HCT116 (cell line): ENCODE measurements at regions not wholly inside any gene's neighbourhood (a gene's known extent, or its start where the extent isn't known, plus 50 kb on each side); places are given as distances from the start of the nearest gene placed in this dataset.

Experiments used
- ATAC-seq: fragments of 200-7000 bp; cut with Tn5 transposase; 2 replicates; pipeline ENCODE4 v1.9.1; 2020; ENCODE audit warnings: mild to moderate bottlenecking, moderate library complexity
- BruUV-seq: library from RNA; stranded (reverse); fragments of 400-500 nt; replicated peaks from 2 replicates; lab custom pipeline; 2021; lab: Mats Ljungman, UMichigan
- CTCF ChIA-PET: fragments of 300-600 bp; sonication (Branson Sonifier 250); formaldehyde crosslinking; loops from one replicate; lab custom pipeline; 2021; ENCODE audit warnings: antibody characterized with exemption; lab: Charles Lee
- POLR2A ChIA-PET: fragments of 300-600, 350-600 bp; sonication (Branson Sonifier 250); formaldehyde crosslinking; loops from one replicate; lab custom pipeline; 2021; ENCODE audit warnings: antibody characterized with exemption; lab: Charles Lee
- RAD21 ChIA-PET, 2 experiments: fragments of 300-600 bp; sonication (Branson Sonifier 250); formaldehyde crosslinking; loops; one replicate each; lab custom pipeline; 2023; ENCODE audit warnings: low total read pairs in 2 of 2; ENCODE audit not compliant: uncharacterized antibody in 2 of 2, unreplicated experiment in 2 of 2, low non-redundant PET in 1 of 2; lab: Charles Lee
- DNase-seq: peaks from one replicate; pipeline ENCODE4 v3.0.0-alpha.2; 2010; ENCODE audit warnings: low read depth, low spot score
- H2AFZ ChIP-seq: fragments of 200-600 bp; shearing (Covaris generic), sonication (generic); 2 replicates; pipeline ENCODE4 v1.6.1; 2017; ENCODE audit warnings: low read depth, mixed run types, mixed read lengths, antibody characterized with exemption, low read length; ENCODE audit not compliant: poor library complexity, severe bottlenecking
- H3K27ac ChIP-seq: 2 replicates; pipeline ENCODE4 v1.5.1; 2012; ENCODE audit warnings: low read depth, low read length
- H3K27me3 ChIP-seq: fragments of 200-600 bp; sonication (generic); 2 replicates; pipeline ENCODE4 v1.6.1; 2016; ENCODE audit warnings: mixed run types, low read length, mixed read lengths; ENCODE audit not compliant: insufficient read depth
- H3K36me3 ChIP-seq, 2 experiments: fragments of 200-500 bp in 1 of 2; fragments of 200-600 bp in 1 of 2; sonication (Bioruptor generic) in 1 of 2; sonication (generic) in 1 of 2; 2 replicates each; pipeline versions ENCODE4 v1.5.1 to v1.6.1; 2014 to 2016; ENCODE audit warnings: low read length in 2 of 2, inconsistent platforms in 1 of 2, mixed read lengths in 1 of 2, mixed run types in 1 of 2; ENCODE audit not compliant: insufficient read depth in 2 of 2, control insufficient read depth in 1 of 2
- H3K4me1 ChIP-seq, 2 experiments: fragments of 200-600 bp in 1 of 2; sonication (generic) in 1 of 2; 2 replicates each; pipeline versions ENCODE4 v1.5.1 to v1.6.1; 2012 to 2017; ENCODE audit warnings: low read length in 2 of 2, inconsistent platforms in 1 of 2, mild to moderate bottlenecking in 1 of 2, mixed read lengths in 1 of 2, mixed run types in 1 of 2, moderate library complexity in 1 of 2; ENCODE audit not compliant: insufficient read depth in 2 of 2, control insufficient read depth in 1 of 2
- H3K4me2 ChIP-seq: fragments of 200-600 bp; sonication (generic); 2 replicates; pipeline ENCODE4 v1.6.1; 2017; ENCODE audit warnings: mixed run types, low read length, mixed read lengths
- H3K4me3 ChIP-seq, 2 experiments: fragments of 200-600 bp in 1 of 2; sonication (generic) in 1 of 2; replicated peaks in 1 of 2; 2 replicates each; pipeline ENCODE4 v1.5.1; 2011 to 2016; ENCODE audit warnings: low read length in 2 of 2, control low read depth in 1 of 2, low read depth in 1 of 2, mild to moderate bottlenecking in 1 of 2, mixed read lengths in 1 of 2, mixed run types in 1 of 2
- H3K79me2 ChIP-seq: fragments of 200-600 bp; sonication (generic); 2 replicates; pipeline ENCODE4 v1.6.1; 2017; ENCODE audit warnings: mild to moderate bottlenecking, mixed run types, low read length, moderate library complexity, mixed read lengths; ENCODE audit not compliant: insufficient read depth
- H3K9ac ChIP-seq: fragments of 200-600 bp; sonication (generic); 2 replicates; pipeline ENCODE4 v1.6.1; 2016; ENCODE audit warnings: low read length, mixed read lengths
- H3K9me2 ChIP-seq: fragments of 200-600 bp; sonication (generic), shearing (Covaris generic); 2 replicates; pipeline ENCODE4 v1.6.1; 2017; ENCODE audit warnings: mixed run types, mild to moderate bottlenecking, moderate library complexity; ENCODE audit not compliant: insufficient read depth
- H3K9me3 ChIP-seq, 2 experiments: fragments of 200-500 bp in 1 of 2; fragments of 200-600 bp in 1 of 2; sonication (Bioruptor generic) in 1 of 2; sonication (generic) in 1 of 2; 2 replicates each; pipeline ENCODE4 v1.6.1; 2014 to 2017; ENCODE audit warnings: low read length in 2 of 2, mixed read lengths in 2 of 2, inconsistent platforms in 1 of 2, low read depth in 1 of 2, mild to moderate bottlenecking in 1 of 2, mixed run types in 1 of 2, moderate library complexity in 1 of 2; ENCODE audit not compliant: control insufficient read depth in 1 of 2, insufficient read depth in 1 of 2
- H4K20me1 ChIP-seq: fragments of 200-600 bp; sonication (generic), shearing (Covaris generic); 2 replicates; pipeline ENCODE4 v1.6.1; 2017; ENCODE audit warnings: mixed run types, mild to moderate bottlenecking, moderate library complexity; ENCODE audit not compliant: insufficient read depth
- ATF3 ChIP-seq: IDR thresholded peaks from 2 replicates; pipeline ENCODE4 v1.6.1; 2012
- CBX3 ChIP-seq: IDR thresholded peaks from 2 replicates; pipeline ENCODE4 v1.6.1; 2012; ENCODE audit warnings: low read depth
- CEBPB ChIP-seq: IDR thresholded peaks from 2 replicates; pipeline ENCODE4 v1.6.1; 2012; ENCODE audit warnings: low read depth
- CTCF ChIP-seq, 3 experiments: fragments of 200-600 bp in 1 of 3; sonication (generic) in 1 of 3; IDR thresholded peaks in 2 of 3; conservative IDR thresholded peaks in 1 of 3; 2 replicates each; pipeline ENCODE4 v1.5.1; 2012 to 2017; ENCODE audit warnings: low read depth in 2 of 3, low read length in 2 of 3, antibody characterized with exemption in 1 of 3, borderline replicate concordance in 1 of 3, control low read depth in 1 of 3, mild to moderate bottlenecking in 1 of 3, mixed read lengths in 1 of 3, mixed run types in 1 of 3, moderate library complexity in 1 of 3; ENCODE audit not compliant: insufficient read depth in 1 of 3
- ELF1 ChIP-seq: IDR thresholded peaks from 2 replicates; pipeline ENCODE4 v1.6.1; 2012; ENCODE audit warnings: low read depth, borderline replicate concordance
- FOSL1 ChIP-seq: IDR thresholded peaks from 2 replicates; pipeline ENCODE4 v1.6.1; 2012; ENCODE audit warnings: low read depth
- JUND ChIP-seq: IDR thresholded peaks from 2 replicates; pipeline ENCODE4 v1.6.1; 2012
- MAX ChIP-seq: IDR thresholded peaks from 2 replicates; pipeline ENCODE4 v1.6.1; 2012
- POLR2AphosphoS5 ChIP-seq: IDR thresholded peaks from 2 replicates; pipeline ENCODE4 v1.6.1; 2011; ENCODE audit warnings: mild to moderate bottlenecking, low read depth, low read length, moderate library complexity
- RAD21 ChIP-seq: IDR thresholded peaks from 2 replicates; pipeline ENCODE4 v1.6.1; 2012; ENCODE audit warnings: low read depth, mild to moderate bottlenecking
- REST ChIP-seq: IDR thresholded peaks from 2 replicates; pipeline ENCODE4 v1.6.1; 2012; ENCODE audit warnings: low read depth
- TCF7L2 ChIP-seq: IDR thresholded peaks from 2 replicates; pipeline ENCODE4 v1.7.0; 2011; ENCODE audit warnings: borderline replicate concordance, inconsistent platforms; ENCODE audit not compliant: insufficient read depth, insufficient read length; ENCODE audit errors: extremely low read depth
- YY1 ChIP-seq: IDR thresholded peaks from 2 replicates; pipeline ENCODE4 v1.6.1; 2011; ENCODE audit warnings: low read length, low read depth, moderate library complexity, mild to moderate bottlenecking; ENCODE audit not compliant: insufficient replicate concordance; ENCODE audit errors: extremely low read depth
- ZBTB33 ChIP-seq: IDR thresholded peaks from 2 replicates; pipeline ENCODE4 v1.6.1; 2011; ENCODE audit warnings: mild to moderate bottlenecking, low read length, moderate library complexity; ENCODE audit not compliant: insufficient replicate concordance; ENCODE audit errors: extremely low read depth
- ZFX ChIP-seq: fragments of 450-650 bp; IDR thresholded peaks from 2 replicates; pipeline ENCODE4 v1.6.1; 2017
- ZNF274 ChIP-seq: fragments of 200-500 bp; sonication (Bioruptor generic); IDR thresholded peaks from 2 replicates; pipeline ENCODE4 v1.6.1; 2014; ENCODE audit warnings: mild to moderate bottlenecking, low read depth, low read length, inconsistent platforms
- intact Hi-C: fragments of 100-400 bp; cut with micrococcal nuclease; formaldehyde crosslinking; loops from 2 replicates; pipeline ENCODE4 v1.10.0; 2022

GRCh38 chr12:109652233-109652976, 61.2 kb upstream of the FAM222A start:
- no peak overlapping the region for H3K9ac ChIP-seq
- H3K27ac ChIP-seq = no peak overlapping the region
- peaks cover 0 to 6% of the 10 kb centered on the region in 2 experiments; a peak in 1 of 4 replicates for H3K4me1 ChIP-seq
- ChIA-PET CTCF (interaction anchor here (1.3 kb wide), 1 partner anchor 54 kb away, joined by 3 read pairs; no protein-coding TSS in a partner anchor), RAD21 (no interaction called here), POLR2A (no interaction called here)
- BruUV-seq = no TSS peak
- no peak for ATAC-seq
- DNase-seq = no peak
- no peak overlapping the region for H3K4me2 ChIP-seq
- no peaks in the 10 kb centered on the region for H3K9me3 ChIP-seq
- no peaks in the 10 kb centered on the region for H4K20me1 ChIP-seq
- no peaks in the 10 kb centered on the region for H3K79me2 ChIP-seq
- H3K9me2 ChIP-seq = no peaks in the 10 kb centered on the region
- no peak for TF ChIP-seq TCF7L2
- TF ChIP-seq CBX3 = no peak
- no peak for TF ChIP-seq CTCF (IDR thresholded peaks at IDR 0.05 in 2 of 3, conservative IDR thresholded peaks at IDR 0.05 in 1 of 3; ENCODE audit: borderline replicate concordance in 1 of 3, insufficient read depth in 1 of 3, low read depth in 2 of 3, low read length in 2 of 3)
- TF ChIP-seq ATF3 = no peak
- no peak for TF ChIP-seq YY1
- TF ChIP-seq RAD21 = no peak
- no peak for TF ChIP-seq ZNF274
- TF ChIP-seq ZFX = no peak
- TF ChIP-seq POLR2AphosphoS5 = no peak
- TF ChIP-seq ZBTB33 = no peak
- no peak for TF ChIP-seq FOSL1
- TF ChIP-seq JUND = no peak
- no peak for TF ChIP-seq MAX
- no peak for TF ChIP-seq ELF1
- no peak for TF ChIP-seq CEBPB
- no peak for TF ChIP-seq REST
- intact Hi-C loops = no loop called here
- no peak overlapping the region for H3K4me3 ChIP-seq
- no peak overlapping the region for H2AFZ ChIP-seq
- H3K36me3 ChIP-seq = no peaks in the 10 kb centered on the region
- H3K27me3 ChIP-seq = peaks cover 27% of the 10 kb centered on the region; the same call in 1 of the 2 replicates
